NCI-H1417 (cell line): ENCODE measurements at regions not wholly inside any gene's neighbourhood (a gene's known extent, or its start where the extent isn't known, plus 50 kb on each side); places are given as distances from the start of the nearest gene placed in this dataset.

ENCODE experiments used
- DNase-seq, 3 experiments: peaks; one replicate each; lab custom pipeline; 2025; lab: John Stamatoyannopoulos, UW

DNA sequence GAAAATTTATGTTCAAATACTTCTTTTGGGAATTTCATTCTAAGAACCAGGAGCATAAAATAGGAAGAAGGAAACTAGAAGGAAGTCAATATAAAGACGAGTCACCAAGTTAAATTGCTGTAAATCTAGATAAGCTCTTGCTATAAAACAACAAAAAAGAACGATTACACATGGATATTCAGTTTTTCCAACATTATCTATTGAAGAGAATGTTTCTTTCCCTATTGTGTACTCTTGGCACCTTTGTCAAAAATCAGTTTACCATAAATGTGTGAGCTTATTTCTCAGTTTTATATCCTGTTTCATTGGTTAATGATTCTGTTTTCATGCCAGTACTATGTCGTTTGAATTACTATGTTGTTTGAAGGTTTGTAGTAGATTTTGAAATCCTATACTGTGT is 536.3 kb upstream of the MKI67 start:
- no peak for DNase-seq

DNA sequence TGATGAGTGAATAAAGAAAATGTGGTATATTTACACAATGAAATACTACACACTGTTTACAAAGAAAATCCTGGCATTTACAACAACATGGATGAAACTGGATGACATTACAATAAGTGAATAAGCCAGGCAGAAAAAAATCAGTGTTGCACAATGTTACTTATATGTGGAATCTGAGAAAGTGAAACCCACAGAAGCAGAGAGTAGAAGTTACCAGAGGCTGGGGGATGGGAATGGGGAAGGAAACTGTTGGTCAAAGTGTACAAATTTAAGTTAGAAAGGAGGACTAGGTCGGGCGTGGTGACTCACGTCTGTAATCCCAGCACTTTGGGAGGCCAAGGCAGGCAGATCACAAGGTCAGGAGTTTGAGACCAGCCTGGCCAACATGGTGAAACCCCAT is 538.5 kb upstream of the MKI67 start:
- no peak for DNase-seq

DNA sequence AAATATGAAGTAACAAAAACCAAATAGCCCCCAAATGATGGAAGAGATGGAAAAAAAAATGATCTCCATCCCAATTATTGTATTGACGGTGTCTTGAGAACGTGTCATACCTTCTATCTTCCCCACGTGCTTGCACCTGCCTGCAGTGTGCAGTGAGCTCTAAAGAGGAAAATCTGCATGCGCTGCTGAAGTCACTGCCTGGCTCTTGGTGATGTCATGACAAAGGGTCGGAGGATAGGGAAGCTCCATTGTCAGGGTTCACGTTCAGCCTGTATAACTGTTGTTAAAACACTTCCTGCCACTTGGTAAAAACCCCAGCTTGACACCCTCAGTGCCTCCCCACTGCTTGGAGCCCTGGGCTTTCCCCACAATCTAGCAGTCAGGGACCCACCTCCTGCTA is 549.2 kb upstream of the MKI67 start:
- DNase-seq = no peak

DNA sequence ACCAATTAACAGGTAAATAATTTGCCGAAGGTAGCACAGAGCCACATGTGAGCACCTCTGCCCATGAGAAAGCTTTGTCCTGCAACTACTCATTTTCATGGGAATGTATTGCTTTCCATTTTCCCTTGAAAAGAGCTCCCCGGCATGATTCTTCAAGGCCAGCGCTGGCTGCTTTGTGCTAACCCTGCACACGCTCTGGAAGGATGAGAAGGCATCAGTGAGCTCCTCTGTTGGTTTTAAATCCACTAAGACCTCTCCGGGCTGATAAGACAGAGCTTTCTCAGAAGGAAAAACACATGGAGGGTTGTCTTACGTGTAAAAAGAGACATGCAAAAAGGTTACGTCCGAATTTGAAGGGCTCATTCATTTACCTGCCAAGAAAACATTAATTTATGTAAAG is 553.9 kb upstream of the MKI67 start:
- DNase-seq = no peak

DNA sequence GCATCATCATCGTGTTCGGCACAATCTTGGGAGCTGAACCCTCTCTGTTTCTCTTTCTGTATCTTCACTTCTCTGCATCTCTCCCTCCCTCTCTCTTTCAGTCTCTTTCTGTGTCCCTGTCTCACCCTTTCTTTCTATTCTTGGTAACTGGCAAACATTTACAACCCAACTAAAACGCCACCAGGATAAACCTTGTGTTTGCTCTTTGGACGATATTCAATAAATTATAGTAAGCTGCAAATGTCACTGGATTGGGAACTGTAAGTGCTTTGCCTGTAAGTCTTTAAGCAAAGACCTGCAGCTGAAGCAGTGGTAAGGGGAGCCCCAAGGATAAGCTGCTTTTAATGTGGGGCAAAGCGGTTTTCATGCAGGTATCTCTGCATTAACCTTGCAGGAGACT is 558.0 kb upstream of the MKI67 start:
- no peak for DNase-seq

DNA sequence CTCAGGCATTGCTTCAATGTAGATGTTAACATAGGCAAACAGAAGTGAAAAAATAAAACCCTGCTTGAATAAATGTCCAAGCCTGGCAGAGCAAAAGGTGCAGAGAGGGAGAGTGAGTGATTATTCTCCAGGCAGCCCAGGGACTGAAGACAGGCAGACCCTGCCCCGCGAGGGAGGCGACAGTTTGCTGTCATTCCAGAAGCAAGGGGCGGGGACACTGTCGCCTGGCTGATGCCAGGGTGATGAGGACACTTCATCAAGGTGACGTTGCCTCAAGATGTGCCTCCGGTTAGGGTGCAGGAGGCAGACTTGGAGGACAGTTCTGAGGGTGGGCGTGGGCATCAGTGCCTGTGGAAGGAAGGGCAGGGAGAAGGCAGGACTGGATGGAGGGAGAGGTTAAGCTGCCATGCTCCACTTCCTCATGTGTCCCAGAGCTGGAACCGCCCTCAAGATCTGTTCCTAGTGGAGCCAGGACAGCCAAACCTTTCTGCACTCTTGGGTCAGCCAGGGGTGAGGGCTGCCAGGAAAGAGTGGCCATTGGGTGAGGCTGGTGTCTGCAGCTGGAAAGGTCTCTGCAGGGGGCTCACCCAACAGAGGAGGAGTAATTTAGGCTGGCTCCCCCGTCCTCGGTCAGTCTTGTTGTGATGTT is 560.5 kb upstream of the MKI67 start:
- no peak for DNase-seq

DNA sequence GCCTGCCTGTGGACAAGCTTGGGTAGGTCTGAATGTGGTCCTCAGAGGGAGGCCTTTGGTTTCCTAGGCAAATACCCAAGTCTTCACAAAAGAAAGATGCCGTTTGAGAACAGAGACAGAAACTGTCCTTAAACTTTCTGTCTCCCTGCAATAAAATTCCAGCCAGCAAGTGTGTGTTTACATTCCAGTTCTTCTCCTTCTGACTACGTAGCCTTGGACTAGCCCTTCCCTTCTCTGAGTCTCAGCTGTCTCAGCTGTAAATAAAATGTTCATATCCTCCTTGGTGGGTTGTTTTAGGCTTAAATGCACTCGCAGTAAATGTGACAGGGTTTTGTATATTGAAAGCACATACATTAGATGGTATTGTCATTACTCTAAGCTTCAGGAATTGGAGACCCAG is 561.2 kb upstream of the MKI67 start:
- DNase-seq = no peak

DNA sequence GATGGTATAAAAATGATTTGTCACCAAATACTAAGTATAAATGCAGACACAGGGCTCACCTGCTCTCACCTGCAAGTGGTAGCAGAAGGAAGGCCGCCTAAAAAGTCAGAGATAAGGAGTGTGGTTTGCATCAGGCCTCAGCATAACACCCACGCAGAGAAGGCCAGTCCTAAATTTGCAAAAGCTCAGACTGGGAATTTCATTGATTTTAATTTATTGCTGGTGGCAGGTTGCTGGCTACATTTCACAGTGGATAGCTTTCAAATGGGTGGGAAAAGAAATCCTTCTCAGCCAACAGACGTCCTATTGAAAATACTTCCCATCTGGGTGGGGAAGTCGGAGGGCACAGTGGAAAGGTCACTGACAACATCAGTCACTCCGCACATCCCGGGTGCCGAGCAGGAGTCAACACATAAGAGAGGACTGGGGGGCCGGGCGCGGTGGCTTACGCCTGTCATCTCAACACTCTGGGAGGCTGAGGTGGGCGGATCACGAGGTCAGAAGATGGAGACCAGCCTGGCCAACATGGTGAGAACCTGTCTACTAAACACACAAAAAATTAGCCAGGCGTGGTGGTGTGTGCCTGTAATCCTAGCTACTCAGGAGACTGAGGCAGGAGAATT is 561.8 kb upstream of the MKI67 start:
- DNase-seq = no peak

DNA sequence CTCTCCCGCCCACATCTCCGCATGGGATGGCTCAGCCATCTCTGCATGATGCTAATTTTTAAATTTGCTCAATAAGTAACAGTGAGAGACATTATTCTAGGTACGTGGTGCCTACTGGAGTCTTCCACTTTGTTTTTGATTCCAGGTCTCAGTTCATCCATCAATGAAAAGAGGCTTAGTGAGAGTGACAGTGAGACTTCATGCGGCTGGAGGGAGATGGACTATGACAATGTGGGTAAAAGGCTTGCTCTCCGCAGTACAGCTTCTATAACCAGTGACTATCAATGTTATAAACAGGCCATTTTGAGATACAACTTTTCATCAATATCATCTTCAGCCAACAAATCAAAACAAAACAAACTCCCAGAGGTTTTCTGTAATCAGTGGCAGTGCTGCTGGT is 563.4 kb upstream of the MKI67 start:
- no peak for DNase-seq

DNA sequence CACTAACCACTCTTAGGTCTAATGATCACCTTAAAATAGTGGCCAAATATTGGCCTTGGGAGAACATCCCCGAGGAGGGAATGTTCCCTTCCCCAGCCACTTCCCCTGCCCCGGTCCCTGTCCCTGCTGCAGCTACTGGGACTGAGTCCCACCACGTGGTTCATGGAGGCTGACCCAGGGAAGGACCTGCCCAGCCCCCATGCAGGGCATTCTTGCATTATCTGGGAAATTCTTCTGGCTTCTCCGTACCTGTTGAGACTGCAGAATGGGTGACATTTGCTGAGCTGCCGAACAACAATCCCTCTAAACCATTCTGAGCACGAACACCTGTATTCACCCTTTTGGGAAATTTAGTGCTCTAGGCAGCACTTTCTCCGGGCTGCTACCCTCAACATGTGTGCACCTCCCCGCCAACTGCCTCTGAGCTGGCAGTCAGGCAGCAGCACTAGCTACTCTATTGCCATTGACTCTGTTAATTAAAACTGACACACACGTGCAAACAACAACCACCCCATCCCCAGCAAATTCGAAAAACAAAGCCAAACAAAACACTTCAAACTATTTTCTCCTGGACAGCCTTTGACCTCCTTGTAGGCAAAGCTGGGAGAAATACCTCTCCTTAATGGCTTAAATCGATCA is 567.4 kb upstream of the MKI67 start:
- DNase-seq = no peak

DNA sequence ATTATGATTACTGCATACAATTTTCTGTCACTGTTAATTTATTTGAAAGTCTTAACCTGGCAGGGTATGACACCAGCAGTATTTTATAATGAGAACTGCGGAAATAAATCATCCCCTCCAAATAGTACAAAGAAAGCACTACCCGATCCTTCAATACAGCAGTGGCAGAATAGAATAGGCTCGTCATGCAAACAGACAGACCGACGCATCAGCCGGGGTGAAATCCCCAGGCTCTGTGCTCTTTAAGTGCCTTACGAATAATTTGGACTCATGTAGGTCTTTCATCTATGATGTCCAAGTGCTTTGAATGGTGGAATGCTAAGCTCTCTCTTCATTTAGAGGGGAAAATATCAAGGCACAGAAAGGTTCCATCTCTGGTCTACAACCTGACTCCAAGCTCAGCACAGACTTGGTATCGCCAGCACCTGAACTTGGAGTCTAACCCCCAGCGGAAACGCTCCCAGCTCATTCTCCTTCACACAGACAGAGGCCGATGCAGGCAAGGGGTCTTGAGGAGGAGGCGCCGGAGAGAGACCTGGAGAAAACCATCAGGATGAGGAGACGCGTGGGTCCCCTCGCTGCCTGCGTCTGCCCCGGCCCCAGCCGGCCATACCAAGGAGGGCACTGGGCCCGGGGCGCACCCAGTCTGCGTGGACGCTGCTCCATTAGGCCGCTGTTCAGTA is 568.1 kb upstream of the MKI67 start:
- no peak for DNase-seq

DNA sequence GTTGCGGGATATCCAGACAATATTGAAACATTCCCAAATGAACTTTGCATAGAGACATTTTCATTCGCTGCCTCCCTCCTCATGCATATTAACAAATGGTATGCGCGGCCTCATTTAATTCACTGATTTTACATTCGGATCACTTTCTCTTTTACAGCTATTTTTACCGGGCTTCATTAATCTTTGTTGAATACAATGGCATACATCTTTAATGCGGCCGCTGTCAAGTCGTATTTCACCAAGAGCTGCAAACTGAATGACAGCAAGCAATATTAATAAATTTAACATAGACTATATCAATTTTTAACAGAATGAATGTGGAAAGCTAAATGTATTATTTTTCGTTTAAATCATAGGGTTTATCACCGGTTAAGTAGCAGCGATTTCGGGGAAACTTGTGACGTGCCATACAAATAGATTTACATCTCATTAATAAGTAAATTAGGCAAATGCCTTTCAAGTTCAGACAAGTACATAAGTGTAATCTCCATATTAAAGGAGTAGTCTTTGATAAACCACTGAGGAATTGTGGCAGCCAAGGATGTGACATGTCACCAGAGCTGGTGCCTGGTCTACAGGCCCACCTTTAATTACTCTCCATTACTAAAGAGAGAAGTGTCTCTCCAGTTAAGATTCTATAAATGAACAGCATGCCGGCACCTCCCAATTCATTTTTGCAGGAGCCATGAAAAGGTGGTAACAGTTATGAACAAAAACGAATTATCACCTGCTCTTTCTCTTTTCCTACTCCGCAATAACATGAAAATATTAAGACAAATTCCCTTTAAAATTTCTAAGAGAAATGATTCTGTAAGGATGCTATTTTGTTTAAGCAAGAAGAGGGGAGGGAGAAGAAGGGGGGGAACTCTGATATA is 568.9 kb upstream of the MKI67 start:
- no peak for DNase-seq

DNA sequence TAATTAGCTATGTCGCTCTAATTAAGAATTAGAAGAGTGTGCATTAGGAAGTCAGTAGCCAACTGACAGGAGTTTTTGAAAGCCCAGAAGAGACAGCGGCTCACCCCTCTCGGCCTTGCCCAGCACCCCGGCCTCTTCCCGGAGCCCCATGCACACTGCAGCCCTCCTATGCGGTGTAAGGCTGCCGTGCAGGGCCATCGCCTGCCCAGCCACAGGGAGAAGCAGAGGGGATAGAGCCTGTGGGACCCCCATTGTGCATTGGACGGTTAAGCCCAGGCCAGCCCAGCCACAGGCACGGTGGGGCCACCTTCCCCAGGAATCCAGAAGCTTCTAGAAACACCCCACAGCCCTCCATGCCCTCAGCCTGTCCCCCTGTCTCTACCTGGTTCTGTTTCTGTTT is 569.7 kb upstream of the MKI67 start:
- no peak for DNase-seq

DNA sequence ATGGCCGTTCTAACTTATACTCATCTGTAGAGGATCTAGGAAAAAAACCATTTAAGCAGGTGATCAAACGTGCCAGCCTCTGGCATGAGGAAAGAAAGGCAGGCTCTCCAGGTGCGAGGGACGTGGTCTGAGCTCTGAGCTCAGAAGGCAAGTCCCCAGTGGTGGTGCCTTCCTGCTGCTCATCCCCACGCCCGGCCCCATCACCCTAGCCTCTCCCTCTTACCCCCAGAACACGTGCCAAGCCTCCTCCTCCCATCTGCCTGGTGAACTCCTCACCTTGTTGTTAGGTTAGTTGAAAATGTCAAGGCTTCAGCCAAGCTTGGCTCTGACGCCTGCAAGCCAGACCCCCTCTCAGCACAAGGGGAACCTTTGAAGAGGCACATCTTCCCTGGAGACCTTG is 571.2 kb upstream of the MKI67 start:
- no peak for DNase-seq

DNA sequence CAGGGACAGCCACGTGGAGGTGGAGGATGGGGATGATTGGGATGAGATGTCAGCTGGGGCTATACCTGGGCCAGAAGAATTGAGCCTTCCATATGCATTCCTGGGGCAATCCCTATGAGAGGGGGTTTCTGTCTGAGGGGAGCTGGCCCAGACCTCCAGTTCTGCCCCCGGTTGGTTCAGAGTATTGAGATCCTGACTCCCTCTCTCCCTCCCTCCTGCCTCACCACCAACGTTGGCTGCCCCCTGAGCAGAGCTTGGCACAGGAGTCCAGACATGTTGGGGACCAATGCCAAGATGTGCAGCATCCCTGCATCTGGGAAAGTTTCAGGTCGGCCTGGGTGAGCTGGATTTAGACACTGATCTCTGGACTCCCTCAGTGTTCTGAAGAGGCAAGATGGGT is 575.2 kb upstream of the MKI67 start:
- no peak for DNase-seq

DNA sequence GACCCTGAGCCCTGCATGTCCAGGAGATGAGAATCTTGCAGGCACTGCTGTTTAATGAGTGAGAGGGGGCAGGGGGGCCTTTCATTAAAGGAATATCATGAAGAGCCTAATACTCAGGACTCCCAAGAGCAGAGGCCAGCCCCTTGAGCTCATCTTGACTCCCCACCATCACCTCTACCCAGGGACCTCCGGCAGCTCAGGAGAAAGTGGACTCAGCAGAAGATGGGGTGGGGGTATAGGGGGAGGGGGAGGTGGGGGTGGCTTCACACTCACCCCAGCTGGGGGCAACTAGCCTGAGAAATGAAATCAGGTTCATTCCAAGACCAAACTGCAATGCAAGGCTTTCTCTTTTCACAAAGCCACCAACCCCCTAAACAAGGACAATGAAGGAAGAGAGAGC is 575.6 kb upstream of the MKI67 start:
- no peak for DNase-seq

DNA sequence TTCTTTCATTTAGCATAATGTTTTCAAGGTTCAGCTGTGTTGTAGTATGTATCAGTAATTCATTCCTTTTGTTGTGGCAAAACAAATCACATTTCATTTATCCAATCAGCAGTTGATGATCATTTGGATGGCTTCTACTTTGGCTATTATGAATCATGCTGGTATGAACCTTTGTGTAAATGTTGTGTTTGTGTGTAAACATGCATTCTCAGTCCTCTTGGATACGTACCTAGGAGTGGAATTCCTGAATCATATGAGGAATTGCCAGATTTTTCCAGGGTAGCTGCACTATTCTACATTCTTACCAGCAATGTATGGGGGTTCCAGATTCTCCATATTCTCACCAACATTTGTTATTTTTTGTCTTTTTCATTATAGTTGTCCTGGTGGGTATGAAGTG is 578.5 kb upstream of the MKI67 start:
- no peak for DNase-seq

DNA sequence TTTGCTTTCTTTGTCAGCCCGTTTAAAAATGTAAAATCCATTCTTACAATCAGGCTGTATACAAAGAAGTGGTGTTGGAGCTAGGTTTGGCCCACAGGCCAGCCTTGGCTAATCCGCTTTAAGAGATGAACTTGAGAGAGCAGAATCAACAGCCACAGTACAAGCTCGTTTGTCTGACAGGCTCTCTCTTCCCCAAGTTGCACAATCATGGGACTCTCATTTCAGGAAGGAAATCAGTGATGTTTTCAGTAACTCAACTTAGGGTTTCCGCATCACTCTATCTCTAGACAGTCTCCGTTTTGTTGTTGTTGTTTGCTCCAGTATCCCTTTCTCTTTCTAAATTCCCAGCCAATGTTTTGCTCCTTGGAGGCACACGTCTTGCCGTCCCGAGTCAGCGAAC is 582.0 kb upstream of the MKI67 start:
- DNase-seq = no peak

DNA sequence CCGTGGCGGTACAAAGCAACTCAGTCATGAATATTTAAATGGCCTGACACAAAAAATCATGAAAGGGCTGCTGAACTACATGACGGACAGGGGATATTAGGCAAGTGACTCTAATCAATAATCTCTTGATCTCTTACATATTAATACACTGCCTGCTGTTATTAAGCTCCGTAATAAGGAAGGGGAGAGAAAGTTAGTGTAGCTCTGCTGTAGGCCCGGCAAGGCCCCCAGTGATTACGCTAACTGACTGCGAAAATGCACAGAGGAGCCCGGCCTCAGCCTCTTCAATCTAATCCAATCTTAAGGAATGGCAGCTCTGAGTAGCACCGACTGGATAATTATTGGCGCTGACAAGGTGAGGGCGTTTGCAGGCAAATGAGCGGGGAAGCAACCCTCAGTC is 583.5 kb upstream of the MKI67 start:
- DNase-seq = no peak

DNA sequence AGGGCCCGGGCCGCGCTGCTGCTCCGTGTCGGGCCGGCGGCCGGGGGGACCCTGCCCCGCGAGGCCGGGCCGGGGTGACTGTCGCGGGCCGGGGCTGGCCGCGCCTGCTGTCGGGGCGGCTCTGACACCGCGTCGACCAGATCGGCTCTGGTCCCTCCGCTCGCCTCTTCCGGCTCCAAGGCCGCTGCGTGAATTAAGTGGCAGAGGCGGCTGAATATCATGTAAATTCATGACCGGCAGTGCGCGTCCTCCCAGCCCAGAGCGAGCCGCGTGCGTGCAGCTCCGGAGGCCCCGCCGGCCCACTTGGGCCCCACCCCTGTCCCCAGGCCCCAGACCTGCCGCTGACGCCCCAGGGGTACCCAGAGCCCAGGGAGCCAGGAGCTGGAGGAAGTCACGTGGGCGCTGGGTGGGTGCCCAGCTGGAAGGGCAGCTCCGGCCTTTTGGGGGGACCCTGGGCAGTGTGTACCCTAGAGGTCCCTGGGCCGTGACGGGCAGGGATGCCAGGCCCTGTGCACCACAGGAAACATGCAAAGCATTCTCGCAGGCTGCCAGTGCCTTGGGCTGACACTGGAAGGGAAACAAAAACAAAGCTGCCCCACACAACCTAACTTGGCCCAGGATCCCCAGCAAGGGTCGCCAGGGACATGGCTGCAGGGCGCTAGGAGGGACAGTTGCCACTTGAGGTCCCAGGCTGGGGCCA is 584.0 kb upstream of the MKI67 start:
- no peak for DNase-seq

DNA sequence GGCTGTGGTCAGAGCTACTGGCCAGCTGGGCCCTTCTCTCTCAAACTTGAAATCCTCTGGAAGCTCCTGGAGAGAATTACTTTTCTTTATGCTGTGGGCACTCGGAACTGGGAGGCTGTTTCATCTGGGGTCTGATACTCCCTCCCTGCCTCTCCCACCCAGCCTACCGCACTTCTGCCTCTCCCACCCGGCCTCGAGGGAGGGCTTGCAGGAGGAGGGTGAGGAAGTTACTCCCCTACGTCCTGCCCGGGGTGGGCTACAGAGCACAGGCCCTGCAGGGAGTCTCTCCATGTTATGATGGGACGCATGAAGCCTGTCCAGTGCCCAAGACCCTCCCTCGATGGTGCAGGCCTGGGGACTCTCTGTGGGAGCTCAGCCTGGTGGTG is 584.6 kb upstream of the MKI67 start:
- no peak for DNase-seq

DNA sequence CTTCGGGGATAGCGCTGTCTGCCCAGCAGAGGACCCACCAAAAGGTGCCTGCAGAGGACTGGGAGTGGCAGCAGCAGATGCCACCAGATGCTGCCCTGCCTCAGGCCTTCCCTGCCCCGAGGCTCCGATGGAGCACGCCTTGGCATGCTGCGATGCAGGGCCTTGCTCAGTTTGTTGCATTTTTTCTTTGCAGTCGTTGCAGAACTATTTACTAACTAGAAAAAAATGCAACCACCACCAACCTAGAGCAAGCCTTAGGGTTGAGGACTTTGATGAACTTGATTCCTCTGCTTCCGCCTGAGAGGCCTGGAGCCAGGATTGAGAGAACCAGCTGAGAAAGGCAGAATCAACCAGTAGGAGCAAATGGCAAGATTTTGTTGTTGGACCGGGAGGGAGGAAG is 585.6 kb upstream of the MKI67 start:
- DNase-seq = no peak
